GM19240 (cell line): ENCODE measurements at regions not wholly inside any gene's neighbourhood (a gene's known extent, or its start where the extent isn't known, plus 50 kb on each side); places are given as distances from the start of the nearest gene placed in this dataset.
A peak's percentile ranks its signal among the peaks of the same experiment; 100 is the strongest.

Experiments
- DNase-seq: peaks from one replicate; pipeline ENCODE4 v3.0.0; 2011; ENCODE audit warnings: low spot score; ENCODE audit not compliant: insufficient read length

- DNase-seq: no peak
These were observed 156.9 kb downstream of the CAND1 start for GRCh38 chr12:67426067-67426466.

- DNase-seq: no peak
These were observed 158.2 kb downstream of the CAND1 start for GRCh38 chr12:67427336-67427735.

GRCh38 chr12:67428431-67428830, 159.3 kb downstream of the CAND1 start:
- no peak for DNase-seq

GRCh38 chr12:67430708-67431335, 161.7 kb downstream of the CAND1 start:
- DNase-seq: no peak

DNA sequence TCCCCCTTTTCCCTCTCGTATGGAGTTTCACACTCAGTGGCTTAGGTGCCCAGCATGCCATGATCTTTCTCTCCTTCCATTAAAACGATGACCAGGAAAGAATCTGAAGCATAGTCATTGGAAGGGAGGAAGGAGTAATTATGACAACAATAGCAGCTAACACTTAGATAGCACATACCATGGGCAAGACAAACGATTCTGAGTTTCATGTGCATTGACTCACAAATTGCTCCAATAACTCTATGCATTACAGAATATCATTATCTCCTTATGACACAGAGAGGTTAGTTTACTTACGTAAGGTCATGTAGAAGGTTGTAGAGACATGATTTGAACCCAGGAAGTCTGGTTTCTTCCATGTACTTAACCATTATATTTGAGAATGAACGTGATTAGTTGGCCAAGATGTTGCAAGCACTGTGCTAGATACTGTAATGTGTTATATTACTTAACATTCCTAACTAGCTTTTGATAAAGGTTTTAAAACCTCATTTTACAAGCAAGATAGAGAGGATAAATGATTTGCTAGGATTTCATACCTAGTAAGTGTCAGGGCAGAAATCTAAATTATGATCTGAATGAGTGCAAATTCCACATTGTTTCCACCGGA, 162.4 kb downstream of the CAND1 start:
- DNase-seq: no peak

DNA sequence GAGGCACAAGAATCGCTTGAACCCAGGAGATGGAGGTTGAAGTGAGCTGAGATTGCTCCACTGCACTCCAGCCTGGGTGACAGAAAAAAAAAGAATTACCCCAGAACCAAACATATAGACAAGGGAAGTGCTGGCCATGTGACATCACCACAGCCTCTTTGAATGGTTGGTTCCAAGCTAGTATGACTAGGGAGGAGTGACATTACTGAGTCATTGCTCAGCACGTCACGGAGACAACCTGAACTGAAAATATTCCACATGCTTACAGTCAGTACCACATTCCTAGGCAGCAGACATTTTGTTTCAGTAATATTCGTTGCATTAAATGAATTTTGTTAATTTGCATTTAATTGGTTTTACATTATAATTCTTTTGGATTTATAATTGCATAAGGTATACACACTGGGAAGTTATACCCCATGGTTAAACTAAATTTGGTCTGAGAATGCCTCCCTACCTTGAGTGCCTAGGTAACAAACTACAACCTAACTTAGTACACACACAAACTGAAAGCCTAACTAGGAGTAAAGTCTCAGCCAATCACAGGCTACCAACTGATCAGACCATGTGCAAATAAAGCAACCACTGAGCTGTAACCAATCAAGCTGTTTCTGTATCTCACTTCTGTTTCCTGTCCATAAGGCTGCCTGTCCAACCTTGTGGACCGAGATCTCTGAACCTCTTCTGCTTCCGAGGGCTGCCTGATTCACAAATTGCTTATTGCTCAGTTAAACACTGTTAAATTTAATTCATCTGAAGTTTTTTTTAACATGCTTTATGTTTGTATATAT, 164.4 kb downstream of the CAND1 start:
- no peak for DNase-seq

- no peak for DNase-seq
These were observed 165.7 kb downstream of the CAND1 start for GRCh38 chr12:67434671-67435370.

DNA sequence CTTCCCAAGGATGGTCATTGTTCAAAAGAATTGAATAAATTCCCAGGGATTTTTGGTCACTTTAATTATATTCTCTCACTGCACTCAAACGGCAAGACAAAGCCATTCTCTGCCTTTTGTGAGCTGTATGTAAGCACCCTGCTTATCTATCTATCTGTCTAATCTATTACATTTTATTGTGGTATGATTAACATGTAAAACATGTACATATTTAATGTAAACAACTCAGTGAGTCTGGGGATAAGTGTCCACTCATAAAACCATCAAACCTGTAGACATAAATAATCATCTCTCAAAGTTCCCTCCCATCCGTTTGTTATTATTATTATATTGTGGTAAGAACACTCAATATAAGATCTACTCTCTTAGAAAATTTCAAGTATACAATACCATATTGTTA, 167.1 kb downstream of the CAND1 start:
- no peak for DNase-seq

DNA sequence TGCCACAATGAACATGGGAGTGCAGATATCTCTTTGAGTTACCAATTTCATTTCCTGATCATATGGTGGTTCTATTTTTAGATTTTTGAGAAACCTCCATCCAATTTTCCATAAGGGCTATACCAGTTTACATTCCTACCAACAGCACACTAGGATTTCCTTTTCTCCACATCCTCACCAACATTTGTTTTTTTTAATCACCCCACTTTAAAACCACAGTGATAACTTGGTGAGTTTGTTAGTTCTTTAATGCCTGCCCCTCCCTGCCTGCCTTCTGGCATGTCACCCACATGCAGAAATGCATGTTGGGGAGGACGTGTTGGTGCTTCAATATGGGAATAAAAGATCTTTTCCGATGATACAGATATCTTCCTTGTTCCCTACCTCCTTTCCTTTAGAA, 167.9 kb downstream of the CAND1 start:
- DNase-seq: no peak

DNA sequence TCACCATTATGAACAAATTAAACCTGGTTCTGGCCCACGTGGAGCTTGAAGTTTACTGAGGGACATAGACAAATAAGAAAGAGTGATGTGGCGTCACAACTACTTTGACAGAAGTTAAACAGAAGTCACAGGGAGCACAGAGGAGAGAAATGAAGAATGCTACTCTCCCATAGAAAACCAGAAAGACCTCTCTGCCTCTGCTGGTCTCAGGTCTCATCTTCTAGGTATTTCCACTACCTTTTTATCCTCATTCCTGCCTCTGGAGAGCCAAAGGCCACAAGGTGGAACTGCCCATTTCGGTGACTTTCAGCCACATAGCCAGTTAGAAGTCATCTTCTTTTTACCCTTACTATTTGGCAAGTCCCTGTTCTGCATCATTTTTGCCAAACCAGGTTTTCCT, 170.5 kb downstream of the CAND1 start:
- DNase-seq: no peak

DNA sequence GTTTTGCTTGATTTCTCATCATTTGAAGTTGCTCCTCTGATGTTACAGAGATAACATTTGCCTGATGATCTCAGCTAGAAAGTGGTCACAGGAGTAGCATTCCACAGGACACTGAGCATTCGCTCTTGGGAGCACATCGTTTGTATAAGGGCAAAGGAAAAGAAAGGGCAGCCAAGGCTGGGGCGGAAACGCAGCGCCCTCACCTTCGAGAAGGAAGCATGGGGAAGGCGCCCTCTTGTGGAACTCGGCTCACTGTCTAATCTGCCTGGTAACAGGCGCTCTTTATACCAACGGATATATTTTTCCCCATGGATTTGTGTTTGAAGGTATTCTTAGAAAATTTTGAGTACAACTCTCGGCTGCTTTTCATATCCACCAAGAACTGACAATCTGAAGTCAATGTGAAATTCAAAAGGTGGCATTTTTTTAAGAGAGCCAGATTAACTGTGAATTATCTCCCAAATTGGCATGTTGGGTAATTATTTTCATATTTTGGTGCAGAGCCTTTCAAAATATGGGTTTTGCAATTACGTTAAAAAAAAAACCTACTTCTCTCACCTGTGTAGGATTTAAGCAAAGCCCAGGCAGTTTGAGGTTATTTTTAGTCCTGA, 172.7 kb downstream of the CAND1 start:
- peak; percentile 29 for DNase-seq

DNA sequence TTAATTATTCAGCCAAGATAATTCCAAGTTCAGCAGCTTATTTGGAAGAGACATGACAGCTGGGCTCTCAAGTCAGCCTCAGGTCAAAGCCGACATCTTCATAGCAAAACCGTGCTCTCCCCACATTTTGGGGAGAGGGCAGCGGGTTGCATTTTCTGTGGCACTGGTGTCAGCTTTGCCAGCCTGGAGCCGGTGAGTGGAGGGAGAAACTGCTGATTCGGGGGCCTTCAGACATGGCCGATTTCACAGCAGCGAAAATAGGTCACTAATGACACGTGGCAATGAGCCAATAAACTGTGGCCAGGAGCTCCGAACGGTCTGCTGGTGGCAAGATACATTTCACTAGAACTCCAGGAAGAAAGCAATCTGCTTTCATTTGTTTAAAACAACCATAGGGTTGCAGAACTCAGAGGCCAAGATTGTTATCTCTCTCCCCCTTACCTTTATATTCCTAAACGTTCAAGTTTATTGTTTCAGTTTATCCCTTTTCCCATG, 173.2 kb downstream of the CAND1 start:
- DNase-seq: no peak

DNA sequence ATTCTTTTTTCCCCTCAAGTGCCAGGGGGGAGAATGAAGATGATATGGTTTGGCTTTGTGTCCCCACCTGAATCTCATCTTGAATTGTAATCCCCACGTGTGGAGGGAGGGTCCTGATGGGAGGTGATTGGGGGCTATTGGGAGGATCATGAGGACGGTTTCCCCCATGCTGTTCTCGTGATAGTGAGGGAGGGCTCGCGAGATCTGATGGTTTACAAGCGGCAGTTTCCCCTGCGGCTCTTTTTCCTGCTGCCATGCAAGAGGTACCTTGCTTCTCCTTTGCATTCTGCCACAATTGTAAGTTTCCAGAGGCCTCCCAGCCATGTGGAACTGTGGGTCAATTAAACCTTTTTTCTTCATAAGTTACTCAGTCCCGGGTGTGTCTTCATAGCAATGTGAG, 173.7 kb downstream of the CAND1 start:
- no peak for DNase-seq

DNA sequence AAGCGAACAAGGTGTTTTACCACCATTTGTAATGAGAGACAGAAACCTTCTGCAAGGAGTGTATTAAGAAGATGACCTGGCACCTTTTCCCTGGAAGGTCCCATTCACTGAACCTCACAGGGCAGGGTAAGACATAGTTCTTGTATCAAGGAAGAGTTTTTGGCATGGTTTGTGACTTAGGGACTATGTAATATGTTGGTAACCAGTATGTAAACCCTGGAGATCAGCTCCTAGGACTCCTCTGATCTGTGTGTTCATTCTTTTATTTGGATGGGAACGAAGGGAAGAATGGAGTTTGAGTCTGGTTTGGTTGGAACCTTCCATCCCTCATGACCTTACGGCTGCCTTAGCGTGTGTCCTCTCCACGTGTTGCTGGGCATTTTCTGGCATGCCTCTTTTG, 175.4 kb downstream of the CAND1 start:
- DNase-seq: no peak

- no peak for DNase-seq
These were observed 177.6 kb downstream of the CAND1 start for GRCh38 chr12:67446716-67447115.

DNA sequence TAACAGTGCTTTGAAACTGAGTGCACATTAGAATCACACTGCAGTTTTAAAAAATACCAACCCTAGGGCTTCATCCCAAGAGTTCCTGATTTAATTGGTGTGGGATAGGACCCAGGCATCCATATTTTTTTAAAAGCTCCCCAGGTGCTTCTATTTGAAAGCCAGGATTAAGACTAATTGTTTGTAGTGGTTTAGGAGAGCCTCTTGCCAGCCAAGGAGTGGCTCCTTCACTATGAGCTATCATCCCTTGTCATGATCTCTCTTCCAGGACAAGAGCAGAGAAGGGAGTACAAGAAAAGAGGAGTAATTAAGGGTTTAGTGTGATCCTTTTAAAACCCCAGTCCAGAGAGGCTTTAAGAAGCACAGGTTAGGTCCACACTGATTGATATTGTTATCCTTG, 178.0 kb downstream of the CAND1 start:
- DNase-seq: no peak

GRCh38 chr12:67449591-67450052, 180.5 kb downstream of the CAND1 start:
- no peak for DNase-seq

DNA sequence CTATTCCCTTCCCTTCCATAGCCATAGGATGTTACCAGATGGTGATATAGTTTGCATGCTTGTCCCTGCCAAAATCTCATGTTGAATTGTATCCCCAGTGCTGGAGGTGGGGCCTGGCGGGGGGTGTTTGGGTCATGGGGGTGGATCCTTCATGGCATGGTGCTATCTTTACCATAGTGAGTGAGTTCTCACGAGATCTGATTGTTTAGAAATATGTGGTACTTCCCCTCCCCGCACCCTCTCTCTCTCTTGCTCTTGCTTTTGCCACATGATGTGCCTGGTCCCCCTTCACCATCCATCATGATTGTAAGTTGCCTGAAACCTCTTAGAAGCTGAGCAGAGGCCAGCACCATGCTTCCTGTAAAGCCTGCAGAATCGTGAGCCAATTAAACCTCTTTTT, 181.3 kb downstream of the CAND1 start:
- no peak for DNase-seq

GRCh38 chr12:67451206-67451605, 182.0 kb downstream of the CAND1 start:
- DNase-seq: no peak

DNA sequence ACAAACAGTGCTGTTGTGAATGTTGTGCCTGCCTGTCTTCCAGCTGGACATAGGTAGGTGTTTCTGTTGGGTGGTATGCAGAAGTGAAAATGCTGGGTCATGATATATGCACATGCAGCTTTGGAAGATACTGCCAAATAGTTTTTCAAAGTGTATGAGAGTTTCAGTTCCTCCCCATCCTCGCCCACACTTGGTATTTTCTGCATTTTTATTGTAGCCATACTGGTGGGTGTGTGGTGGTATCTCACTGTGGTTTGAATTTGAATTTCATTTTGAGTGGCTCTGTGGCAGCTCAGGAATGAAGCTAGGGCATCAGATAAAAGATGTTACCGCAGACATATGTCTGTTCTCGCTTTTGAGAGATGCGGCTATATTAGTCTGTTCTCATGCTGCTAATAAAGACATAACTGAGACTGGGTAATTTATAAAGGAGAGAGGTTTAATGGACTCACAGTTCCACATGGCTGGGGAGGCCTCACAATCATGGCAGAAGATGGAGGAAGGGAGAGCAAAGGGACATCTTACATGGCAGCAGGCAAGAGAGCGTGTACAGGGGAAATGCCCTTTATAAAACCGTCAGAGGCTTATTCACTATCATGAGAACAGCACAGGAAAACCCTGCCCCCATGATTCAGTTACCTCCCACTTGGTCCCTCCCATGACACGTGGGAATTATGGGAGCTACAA, 183.1 kb downstream of the CAND1 start:
- no peak for DNase-seq

DNA sequence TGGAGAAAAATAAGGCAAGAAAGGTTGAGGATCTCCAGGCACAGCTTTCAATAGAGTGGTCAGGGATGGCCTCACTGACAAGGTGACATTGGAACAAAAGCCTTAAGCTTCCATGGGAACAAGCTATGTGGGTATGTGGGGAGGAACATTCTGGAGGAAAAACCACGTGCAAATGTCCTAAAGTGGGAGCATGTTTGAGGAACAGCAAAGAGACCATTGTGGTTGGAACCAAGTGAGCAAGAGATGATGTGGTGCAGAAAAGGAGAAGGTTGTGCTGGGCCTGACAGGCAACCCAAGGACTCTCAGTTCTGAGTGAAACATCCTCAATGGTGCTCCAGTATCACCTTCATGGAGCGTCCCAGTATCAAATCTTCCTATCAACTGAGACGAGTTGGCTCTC, 184.0 kb downstream of the CAND1 start:
- DNase-seq: no peak
